ENCODE measurements at regions not wholly inside any gene's neighbourhood (a gene's known extent, or its start where the extent isn't known, plus 50 kb on each side); places are given as distances from the start of the nearest gene placed in this dataset.

DNA sequence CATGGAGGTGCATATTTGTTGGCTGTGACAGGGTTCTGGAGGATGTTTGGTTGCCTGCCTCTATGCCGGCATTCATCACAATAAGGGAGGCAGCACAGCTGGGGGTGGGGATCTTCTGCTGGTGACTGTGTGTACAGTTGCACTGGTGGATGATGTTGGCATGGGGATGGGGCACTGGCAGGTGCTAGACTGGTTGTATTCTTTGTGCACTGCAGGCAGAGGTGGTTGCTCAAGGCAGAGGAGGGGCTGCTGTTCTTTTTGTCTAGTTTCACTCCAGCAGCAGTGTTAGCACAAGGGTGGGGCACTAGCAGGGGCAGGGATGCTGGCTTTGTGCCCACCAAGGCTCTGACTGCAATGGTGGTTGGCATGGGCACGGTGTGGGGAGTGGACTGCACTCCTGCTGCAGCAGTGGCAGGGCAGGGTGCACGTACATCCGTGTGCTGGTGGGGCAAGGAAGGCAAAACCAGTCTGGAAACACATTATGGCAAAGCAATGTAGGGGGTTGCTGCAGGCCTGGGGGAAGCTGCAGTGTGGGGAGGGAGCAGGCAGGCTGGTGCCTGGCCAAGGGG, 69.3 kb downstream of the ISOC1 start:
- no peak for TF ChIP-seq CTCF (IDR thresholded peaks at IDR 0.05)

DNA sequence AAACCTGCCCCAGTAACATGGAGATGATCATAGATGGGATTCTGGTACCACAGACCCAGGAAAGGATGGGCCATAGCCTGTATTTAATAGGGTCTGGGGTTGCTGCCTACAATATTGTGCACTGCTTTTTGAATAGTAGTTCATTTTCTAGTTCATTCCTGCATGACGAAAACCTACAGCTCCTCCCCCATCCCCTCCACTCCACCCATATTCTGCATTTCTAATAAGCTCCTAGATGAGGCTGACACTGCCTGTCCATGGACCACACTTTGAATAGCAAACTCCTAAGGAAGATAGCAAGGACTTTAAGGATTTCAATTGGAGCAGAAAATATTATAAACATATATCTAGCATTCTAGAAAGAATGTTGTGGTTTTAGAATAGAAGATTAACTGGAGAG, 75.5 kb downstream of the ISOC1 start:
- no peak for TF ChIP-seq CTCF (IDR thresholded peaks at IDR 0.05)

GRCh38 chr5:129171194-129171944, 76.8 kb downstream of the ISOC1 start:
- no peak for TF ChIP-seq CTCF (IDR thresholded peaks at IDR 0.05)

GRCh38 chr5:129172580-129172979, 78.0 kb downstream of the ISOC1 start:
- peak; percentile 14; the same call in 1 of the 2 replicates for TF ChIP-seq CTCF (IDR thresholded peaks at IDR 0.05)

- TF ChIP-seq CTCF (IDR thresholded peaks at IDR 0.05), result no peak
Measured at GRCh38 chr5:129173771-129174170, 79.2 kb downstream of the ISOC1 start.

DNA sequence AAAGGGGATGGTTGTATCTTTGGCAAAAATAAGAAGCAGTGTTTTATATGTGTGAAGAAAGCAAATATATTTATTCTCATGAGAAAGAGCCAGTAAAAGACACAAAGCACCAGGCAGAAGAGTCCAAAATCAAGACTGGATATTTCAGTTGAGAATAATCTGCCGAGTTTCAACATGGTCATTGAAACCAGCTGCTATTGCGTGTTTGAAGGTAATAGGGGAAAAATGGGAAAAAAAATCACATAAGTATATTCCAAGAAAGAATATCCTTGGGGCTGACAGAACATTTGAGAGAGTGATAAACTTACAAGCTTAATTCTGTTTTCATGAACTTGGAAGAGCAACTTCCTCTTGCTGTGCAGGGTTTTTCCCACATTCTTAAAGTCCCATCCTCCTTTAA, 79.9 kb downstream of the ISOC1 start:
- TF ChIP-seq CTCF (IDR thresholded peaks at IDR 0.05), result no peak

- no peak for TF ChIP-seq CTCF (IDR thresholded peaks at IDR 0.05)
Measured at GRCh38 chr5:129177451-129177850, 82.9 kb downstream of the ISOC1 start.

Measured in LNCAP (cell line).